Fibroblast of villous mesenchyme (primary cell): ENCODE measurements at regions not wholly inside any gene's neighbourhood (a gene's known extent, or its start where the extent isn't known, plus 50 kb on each side); places are given as distances from the start of the nearest gene placed in this dataset.

ENCODE experiments used
- DNase-seq: peaks from one replicate; pipeline ENCODE4 v3.0.0-alpha.2; 2010; ENCODE audit warnings: low read depth
- H3K4me3 ChIP-seq: 2 replicates; pipeline ENCODE4 v1.5.1; 2011; ENCODE audit warnings: low read depth, mild to moderate bottlenecking, low read length
- TF ChIP-seq, protein P1 (sequence below): IDR thresholded peaks from 2 replicates; pipeline ENCODE4 v1.5.1; 2012; ENCODE audit warnings: low read depth, mild to moderate bottlenecking, low read length; ENCODE audit not compliant: insufficient read depth

DNA sequence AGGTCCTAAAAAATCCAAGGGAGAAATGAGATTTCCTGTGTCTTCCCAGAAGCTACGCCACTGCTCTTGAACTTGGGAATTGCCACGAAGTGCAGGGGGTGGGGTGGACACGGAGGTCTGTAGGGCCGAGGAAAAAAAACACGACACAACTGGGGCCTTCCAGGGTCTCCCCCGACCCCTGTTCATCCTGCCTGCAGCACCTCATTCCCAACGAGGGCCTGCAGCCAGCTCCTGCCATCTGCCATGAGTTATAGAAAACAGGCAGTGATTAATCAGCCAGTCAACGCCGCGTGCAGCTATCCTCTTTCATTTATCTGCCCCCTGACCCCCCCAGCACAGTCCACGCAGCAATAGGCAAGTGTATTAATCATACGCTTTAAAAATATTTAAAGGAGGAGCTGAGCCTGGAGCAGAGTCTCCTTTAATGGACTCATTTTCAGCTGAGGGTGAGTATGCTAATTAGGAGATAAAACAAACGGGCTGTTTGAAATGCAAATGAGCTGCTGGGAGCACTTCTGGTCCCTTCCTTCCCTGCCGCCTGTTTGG is 209.9 kb downstream of the TFCP2L1 start:
- DNase-seq, result peak; percentile 92
- TF ChIP-seq, protein P1, sequence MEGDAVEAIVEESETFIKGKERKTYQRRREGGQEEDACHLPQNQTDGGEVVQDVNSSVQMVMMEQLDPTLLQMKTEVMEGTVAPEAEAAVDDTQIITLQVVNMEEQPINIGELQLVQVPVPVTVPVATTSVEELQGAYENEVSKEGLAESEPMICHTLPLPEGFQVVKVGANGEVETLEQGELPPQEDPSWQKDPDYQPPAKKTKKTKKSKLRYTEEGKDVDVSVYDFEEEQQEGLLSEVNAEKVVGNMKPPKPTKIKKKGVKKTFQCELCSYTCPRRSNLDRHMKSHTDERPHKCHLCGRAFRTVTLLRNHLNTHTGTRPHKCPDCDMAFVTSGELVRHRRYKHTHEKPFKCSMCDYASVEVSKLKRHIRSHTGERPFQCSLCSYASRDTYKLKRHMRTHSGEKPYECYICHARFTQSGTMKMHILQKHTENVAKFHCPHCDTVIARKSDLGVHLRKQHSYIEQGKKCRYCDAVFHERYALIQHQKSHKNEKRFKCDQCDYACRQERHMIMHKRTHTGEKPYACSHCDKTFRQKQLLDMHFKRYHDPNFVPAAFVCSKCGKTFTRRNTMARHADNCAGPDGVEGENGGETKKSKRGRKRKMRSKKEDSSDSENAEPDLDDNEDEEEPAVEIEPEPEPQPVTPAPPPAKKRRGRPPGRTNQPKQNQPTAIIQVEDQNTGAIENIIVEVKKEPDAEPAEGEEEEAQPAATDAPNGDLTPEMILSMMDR, result no peak
- H3K4me3 ChIP-seq, result peak overlapping the region; percentile 38

DNA sequence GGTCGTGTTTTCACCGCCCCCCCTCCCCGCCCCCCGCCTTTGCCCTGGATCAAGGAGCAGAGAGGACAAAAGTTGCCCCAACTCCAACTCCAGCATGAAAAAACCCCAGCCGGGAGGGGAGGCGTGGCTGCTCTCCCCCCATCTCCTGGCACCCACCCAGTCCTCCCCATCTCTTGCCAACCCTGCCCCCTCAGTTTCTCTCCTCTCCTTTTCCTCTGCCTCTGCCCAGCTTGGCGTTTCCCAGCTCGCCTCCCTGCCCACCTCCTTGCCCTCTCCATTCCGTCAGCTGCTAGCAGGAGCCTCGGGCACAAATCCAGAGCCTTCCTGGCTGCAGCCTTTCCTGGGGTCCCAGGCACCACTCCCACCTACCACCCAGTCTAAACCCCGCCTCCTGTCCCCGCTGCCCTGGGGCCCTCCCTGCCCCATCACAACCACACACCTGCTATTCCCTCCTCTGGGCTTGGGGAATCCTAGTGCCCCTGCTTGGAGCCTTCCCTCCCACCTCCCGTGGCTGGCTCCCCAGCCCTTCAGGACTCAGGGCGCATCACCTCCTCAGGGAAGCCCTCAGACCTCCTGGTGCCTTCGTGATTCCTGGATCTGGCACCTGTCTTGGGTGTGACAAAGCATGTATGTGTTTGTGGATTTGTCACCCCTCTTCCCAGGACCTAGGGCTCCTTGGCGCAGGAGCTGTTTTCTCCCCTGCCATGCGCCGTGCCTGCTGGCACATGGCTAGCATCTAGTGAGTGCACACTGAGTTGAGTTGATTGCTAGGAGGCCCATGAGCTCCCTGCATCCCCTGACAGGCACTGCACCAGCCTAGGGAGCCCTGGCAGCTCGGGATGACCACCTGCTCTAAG is 209.1 kb downstream of the TFCP2L1 start:
- TF ChIP-seq, protein P1, result no peak
- H3K4me3 ChIP-seq, result peak overlapping the region; percentile 38
- no peak for DNase-seq

DNA sequence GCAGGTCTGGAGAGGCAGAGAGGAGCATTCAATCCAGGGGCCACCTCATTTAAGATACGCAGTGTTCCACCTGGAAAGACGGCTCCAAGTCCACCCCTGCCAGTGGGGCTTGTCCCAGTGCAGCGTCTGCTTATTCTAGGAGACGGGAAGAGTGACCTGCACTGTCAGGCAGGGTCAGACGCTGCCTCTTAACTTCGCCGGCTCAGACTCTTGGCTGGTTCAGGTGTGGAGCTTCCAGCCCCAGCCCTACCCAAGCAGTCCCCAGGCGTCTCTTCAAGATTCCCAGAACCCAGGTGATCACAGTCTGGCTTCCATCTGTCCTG is 208.5 kb downstream of the TFCP2L1 start:
- H3K4me3 ChIP-seq, result no peak overlapping the region
- TF ChIP-seq, protein P1, result no peak
- no peak for DNase-seq

DNA sequence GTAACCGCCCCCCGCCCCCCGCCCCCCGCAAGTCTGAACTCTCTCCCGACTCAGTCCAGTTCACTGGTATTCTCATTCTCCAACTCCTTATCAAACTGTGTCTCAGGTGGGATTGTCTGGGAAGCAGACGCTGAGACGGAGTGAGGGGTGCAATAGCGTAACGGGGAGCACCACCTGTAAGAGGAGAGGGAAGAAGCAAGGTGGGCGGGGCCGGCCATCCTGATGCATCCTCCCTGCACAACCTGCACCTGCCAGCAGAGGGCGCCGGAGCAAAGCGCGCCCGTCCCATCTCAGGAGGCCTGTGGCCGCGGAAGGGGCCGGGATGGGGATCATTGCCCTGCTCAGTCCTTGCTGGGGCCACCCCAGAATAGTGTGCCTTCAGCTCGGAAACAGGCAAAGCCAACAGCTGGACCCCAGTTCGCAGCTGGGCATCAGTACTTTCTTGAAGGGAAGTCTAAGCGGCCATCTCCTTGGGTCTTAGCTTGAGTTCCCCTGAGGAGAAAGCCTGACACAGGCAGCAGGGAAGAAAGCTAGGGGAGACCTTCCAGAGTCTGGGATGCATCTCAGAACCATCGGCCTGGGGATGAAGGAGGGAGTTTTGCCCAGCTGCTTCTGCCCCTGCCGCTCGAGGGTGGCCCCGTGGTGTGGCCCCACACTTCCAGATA is 208.0 kb downstream of the TFCP2L1 start:
- DNase-seq, result peak; percentile 36
- TF ChIP-seq, protein P1, result peak; percentile 87

DNA sequence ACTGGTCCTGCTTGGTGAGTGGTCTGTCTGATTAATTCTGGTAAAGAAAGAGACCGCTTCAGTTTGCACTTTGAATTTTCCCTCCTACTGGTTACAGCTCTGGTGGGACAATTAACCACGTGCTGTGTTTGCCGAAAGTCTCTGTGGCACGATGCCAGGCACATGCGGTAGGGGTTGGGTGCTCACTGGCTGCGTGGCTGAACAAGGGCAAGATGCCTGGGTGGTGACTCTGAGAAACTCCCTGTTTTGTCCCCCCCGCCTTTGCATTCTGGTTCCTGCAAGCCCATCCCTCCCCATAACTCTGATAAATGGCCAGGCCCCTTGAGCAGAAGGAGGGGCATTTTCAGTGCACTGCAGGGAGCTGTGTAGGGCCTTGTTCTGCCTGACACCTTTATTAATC is 206.1 kb downstream of the TFCP2L1 start:
- TF ChIP-seq, protein P1, result no peak
- DNase-seq, result no peak
- no peak overlapping the region for H3K4me3 ChIP-seq

More for the DNA sequence above, 208.0 kb downstream of the TFCP2L1 start:
- H3K4me3 ChIP-seq, result no peak overlapping the region

DNA sequence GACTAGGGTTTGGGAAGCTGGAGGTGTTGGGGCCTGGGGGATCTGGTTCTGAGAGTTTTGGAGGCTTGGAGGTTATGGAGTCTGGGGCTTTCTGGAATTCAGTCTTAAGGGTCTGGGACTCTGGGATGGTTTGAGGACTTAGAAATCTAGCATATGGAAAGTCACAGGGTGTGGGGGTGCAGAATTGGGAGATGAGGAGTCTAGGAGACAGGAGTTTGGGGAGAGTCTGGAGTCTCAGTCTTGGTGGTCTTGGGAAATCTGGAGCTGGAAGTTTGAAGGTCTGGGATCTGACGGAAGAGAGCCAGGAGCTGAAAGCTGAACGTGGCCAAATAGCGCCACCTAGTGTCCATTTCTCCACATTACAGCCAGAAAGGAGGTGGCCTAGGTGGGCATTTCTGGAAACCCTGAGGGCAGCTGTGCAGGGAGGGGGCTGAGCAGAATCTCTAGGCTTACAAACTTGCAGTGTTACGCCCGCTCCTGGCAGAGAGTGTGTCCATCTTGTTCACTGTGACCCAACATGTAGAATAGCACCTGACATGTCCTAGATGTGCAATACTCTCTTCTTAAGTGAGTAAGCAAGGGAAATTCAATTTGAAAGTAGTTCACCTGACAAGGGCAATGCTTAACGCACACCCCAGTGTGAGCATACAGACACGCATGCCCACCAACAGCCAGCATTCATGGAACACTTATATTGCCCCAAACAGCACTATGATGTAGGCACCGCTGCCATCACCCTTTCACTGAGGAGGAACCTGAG is 204.8 kb downstream of the TFCP2L1 start:
- TF ChIP-seq, protein P1, result peak; percentile 81
- no peak overlapping the region for H3K4me3 ChIP-seq
- DNase-seq, result peak; percentile 57
